ENCODE measurements at regions not wholly inside any gene's neighbourhood (a gene's known extent, or its start where the extent isn't known, plus 50 kb on each side); places are given as distances from the start of the nearest gene placed in this dataset.

- TF ChIP-seq EZH2 (IDR thresholded peaks at IDR 0.05; ENCODE audit: low read depth, low read length, severe bottlenecking) = no peak
- no peak for TF ChIP-seq SP1 (IDR thresholded peaks at IDR 0.05; ENCODE audit: low read depth, low read length)
- TF ChIP-seq KDM1A (IDR thresholded peaks at IDR 0.05; ENCODE audit: borderline replicate concordance, low read length) = no peak
- no peak for TF ChIP-seq EP300 (IDR thresholded peaks at IDR 0.05; ENCODE audit: borderline replicate concordance in 1 of 2, low read depth in 2 of 2, low read length in 2 of 2)
Measured at GRCh38 chr7:7306231-7306630, 123.9 kb downstream of the C1GALT1 start.

Data from H1 (cell line).